HG03342 (cell line): ENCODE measurements at regions not wholly inside any gene's neighbourhood (a gene's known extent, or its start where the extent isn't known, plus 50 kb on each side); places are given as distances from the start of the nearest gene placed in this dataset.

ENCODE experiments used
- ATAC-seq: cut with Tn5 transposase; IDR thresholded peaks from one replicate; pipeline ENCODE4 v1.9.1; 2021; ENCODE audit warnings: mild to moderate bottlenecking, moderate library complexity; ENCODE audit not compliant: unreplicated experiment

- ATAC-seq = peak; percentile 69
Measured at GRCh38 chr3:162170581-162170980, 674.0 kb downstream of the OTOL1 start.

DNA sequence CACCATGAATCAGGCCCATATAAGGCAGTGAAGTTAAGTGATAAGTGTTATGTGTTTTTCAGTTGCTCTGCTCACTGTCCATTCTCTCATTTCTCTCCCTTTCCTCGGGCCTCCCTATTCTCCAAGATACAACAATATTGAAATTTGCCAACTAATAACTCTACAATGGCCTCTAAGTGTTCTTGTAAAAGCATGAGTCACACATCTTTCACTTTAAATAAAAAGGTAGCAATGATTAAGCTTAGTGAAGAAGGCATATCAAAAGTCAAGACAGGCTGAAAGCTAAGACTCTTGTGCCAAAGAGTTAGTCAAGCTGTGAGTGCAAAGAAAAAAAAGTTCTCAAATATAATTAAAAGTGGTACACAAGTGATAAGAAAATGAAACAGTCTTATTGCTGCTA, 675.4 kb downstream of the OTOL1 start:
- ATAC-seq = no peak

DNA sequence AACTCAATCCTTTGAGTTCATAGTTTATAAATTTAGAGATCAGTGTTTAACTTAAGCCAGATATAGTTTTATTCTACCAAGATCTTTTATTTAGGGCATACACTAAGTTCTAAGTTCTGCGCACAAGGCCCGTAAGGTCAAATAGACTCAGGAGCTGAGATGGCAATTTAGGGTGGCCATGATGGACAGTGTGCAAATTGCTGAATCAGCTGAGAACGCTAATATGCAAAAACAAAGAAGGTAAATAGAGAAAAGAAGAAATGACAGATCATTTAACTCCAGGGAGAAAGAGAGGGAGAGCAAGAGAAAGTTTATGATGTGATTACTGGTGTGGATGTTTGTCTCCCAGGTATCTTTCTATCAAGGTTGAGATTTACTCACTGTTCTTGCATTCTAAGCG, 678.5 kb downstream of the OTOL1 start:
- no peak for ATAC-seq

DNA sequence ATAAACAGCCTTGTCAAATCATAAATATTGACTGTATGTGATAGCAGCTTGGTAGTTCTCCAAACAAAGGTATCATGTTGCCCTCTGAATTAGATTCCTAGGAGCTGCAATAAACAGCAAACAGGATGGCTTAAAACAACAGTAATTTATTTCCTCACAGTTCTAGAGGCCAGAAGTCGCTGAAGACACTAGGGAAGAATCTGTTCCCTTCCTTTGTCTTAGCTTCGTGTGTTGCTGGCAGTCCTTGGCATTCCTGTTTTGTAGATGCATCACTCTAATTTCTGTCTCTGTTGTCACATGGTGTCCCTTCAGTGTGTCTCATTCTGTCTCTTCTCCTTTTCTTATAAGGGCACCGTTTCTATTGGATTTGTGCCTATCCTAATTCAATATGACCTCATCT, 679.3 kb downstream of the OTOL1 start:
- no peak for ATAC-seq

- ATAC-seq = no peak
Measured at GRCh38 chr3:162183440-162183839, 686.8 kb downstream of the OTOL1 start.

- no peak for ATAC-seq
Measured at GRCh38 chr3:162192340-162193029, 695.9 kb downstream of the OTOL1 start.

DNA sequence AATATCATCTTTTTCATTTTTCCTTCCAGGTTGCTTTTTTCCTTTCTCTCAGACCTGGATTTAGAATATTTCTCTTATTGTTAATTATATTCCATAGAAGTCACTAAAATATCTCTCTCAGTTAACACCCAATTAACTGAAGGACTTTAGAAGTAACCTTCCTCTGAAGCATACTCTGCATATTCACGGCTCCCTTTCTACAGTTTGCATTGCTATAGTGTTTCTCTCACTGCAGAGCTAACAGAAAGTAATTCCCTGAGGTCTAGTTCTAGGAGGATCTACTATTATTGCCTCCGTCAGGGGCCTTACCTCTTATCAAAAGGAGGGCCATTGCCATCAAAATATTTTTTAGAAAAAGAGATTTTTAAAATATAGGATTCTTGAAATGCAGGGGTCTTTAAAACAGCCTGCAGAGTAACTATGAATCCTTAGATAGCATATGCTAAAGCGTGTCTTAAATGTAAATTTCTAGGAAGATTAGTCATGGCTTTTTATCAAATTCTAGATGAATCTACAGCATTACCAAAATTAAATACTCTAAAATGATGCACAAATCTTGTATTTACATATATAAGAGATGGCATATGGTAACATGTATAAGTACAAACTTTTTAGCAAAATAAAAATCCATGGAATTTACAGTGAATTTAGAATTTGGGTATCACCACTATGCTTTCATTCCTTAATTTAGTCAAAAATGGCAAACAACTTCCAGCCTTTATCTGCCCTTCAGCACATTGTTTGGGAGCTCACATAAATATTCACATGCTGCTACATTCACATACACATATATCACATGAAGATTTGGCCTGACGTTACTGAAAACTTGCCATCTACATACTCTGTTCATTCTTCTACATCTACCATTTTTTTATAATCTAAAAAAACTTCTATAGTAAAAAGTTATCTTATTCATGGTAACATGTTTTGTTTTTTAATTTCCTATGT, 696.8 kb downstream of the OTOL1 start:
- no peak for ATAC-seq

DNA sequence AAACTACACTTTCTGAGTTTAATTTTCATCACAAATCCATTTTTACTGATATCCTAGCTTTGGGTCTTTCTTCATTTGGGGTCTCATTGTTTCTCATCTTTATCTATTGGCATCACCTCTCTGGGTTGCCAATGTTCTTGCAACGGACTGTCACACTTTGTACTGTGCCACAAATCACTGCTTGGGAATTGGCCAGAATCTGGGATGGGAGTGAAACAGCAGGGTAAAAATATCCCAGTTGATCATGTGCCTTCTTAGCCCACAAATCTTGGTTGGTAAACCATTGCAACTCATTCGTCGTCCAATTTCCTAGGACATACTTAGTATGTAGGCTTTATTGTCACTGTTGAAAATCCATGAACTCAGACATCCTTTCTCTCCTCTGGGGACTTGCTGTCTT, 698.5 kb downstream of the OTOL1 start:
- no peak for ATAC-seq

DNA sequence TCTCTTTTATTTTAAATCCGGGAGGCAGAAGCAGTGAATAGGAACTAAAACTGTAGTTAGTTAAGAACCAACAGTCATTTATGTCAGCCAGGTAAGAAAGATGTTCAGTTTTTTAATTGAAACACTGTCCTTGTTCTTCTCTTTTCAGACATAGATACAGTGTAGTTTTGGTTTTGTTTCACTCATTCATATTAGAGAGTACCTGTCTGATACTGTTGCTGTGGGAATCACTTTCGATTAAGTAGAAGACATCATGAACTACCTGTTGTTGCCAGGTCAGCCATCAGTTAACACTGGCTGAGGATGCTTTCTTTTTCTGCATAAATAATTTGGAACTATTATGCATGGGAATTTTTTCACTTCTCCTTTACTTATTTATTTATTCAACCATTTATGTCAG, 700.4 kb downstream of the OTOL1 start:
- no peak for ATAC-seq

- ATAC-seq = no peak
Measured at GRCh38 chr3:162200836-162201235, 704.2 kb downstream of the OTOL1 start.

DNA sequence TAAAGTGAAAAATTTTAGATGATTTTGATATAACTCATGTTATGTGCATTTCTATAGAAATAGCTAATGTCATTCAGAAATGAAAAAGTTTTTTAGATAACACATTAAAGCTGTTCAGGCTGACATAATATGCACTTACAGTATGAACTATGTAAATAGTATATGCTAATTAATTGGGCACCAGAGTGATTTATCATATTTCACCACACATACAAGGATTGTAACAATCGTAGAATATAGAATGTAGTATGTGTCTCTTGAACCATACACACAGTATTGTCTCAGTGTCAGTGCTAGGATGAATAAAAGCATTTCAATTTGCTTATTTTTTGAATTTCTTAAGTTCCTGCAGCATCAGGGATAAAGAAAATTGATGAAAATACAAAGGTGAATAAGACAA, 710.0 kb downstream of the OTOL1 start:
- ATAC-seq = no peak

DNA sequence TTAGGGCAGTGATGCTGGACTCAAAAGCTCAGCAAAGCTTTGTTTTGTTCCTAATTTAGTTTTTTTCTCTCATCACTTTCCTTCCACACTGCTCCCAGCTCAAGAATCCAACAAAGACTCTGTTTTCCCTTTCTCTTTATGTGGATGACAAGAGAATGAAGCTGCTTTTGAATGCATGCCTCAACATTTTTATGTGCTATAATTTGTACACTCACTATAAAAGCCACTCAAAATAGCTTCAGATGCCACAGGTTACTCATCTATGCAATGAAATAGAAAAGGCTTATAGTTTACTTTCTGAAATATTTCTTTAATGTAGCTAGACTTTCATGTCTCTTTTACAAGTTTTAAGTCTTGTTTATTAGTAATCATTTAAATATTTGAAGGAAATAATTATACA, 714.9 kb downstream of the OTOL1 start:
- ATAC-seq = no peak

- no peak for ATAC-seq
Measured at GRCh38 chr3:162213196-162213595, 716.6 kb downstream of the OTOL1 start.

DNA sequence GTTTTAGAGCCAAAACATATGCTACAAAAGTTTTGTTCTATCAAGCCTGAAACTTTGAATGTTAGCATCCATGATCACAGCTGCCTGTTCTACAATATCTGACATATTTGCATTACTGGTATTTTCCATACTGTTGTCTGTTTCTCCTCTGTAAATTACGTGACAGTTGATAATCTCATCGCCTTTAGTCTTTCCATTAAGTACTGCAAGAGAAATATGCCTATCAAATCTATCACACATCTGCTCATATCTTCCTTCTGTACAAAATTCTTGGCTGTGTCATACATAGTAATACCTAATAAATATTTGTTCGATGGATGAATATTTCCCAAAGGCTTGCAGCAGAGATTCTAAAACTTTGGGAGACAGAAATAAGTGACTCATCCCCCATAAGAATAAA, 717.3 kb downstream of the OTOL1 start:
- no peak for ATAC-seq

GRCh38 chr3:162217647-162218046, 721.0 kb downstream of the OTOL1 start:
- ATAC-seq = no peak

DNA sequence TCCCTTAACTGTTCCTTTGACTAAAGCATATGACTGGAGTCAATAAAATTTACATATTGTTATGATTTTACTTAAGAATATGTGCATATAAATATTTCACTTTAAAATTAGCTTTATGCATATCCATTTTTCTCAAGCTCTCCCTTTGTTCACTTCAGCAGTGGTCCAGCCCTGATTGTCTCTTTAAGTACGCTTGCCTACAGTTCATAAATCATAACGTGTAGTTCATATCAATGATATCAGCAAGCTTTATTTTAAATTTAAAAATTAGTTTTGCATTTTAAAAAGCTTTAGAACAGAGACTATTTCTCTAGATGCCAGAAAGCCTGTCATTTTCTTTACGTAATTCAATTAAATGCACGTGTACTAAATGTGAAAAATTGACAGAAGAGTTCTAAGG, 721.9 kb downstream of the OTOL1 start:
- ATAC-seq = no peak

DNA sequence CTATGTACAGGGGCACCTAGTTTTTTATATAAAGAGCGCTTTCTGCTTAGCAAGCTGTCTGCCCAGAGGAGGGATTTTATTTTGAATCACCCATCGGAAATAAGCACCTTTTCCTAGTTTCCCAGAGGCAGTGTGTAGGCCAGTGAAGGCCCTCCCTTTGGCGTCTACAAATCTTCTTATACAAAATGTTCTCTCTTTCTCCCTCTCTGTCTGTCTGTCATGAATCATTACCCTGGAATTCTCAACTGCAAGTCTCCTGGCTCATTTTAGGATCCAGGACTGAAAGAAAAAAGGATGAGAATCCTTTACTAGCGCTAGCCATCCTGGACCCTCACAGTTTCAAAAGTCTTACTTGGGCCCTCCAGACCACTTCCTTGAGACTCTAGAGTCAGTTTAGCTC, 728.1 kb downstream of the OTOL1 start:
- ATAC-seq = no peak

- ATAC-seq = no peak
Measured at GRCh38 chr3:162236949-162237348, 740.3 kb downstream of the OTOL1 start.

GRCh38 chr3:162250782-162251181, 754.2 kb downstream of the OTOL1 start:
- no peak for ATAC-seq

GRCh38 chr3:162262129-162262528, 765.5 kb downstream of the OTOL1 start:
- ATAC-seq = no peak

DNA sequence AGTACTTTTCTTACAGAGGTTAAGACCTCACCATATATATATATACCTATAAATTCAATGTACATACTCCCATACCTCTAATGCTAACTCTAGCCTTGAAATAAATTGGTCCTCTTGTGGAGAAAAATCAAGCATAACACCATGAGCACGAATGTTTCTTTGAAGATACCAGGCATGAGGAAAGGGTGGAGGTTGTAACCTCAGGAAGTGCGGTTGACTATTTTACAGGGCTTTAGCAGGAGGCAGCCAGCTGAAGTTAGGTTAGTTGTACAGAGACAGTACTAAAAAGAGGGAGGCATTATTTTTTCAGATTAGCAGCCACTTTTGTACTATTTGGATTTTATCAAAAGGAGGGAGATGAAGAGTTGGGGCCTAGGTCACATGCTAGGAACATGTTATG, 767.0 kb downstream of the OTOL1 start:
- no peak for ATAC-seq
